ENCODE measurements at regions not wholly inside any gene's neighbourhood (a gene's known extent, or its start where the extent isn't known, plus 50 kb on each side); places are given as distances from the start of the nearest gene placed in this dataset.

- H3K4me2 ChIP-seq (ENCODE audit: insufficient read depth, low read length) = no peak overlapping the region
- H3K36me3 ChIP-seq (ENCODE audit: control insufficient read depth in 2 of 2, extremely low read depth in 1 of 2, insufficient read depth in 2 of 2, low read length in 2 of 2) = no peaks in the 10 kb centered on the region
- no peak overlapping the region for H2AFZ ChIP-seq (ENCODE audit: low read depth, low read length)
- dilution Hi-C loops (cut with MboI; ENCODE audit: extremely low pct_ligation_motif_present, low sequenced_read_pairs) (no loop called here), intact Hi-C loops (cut with micrococcal nuclease) (no loop called here)
- H3K4me3 ChIP-seq (replicated peaks in 1 of 3; ENCODE audit: insufficient read depth in 1 of 3, low read depth in 1 of 3, low read length in 3 of 3) = no peak overlapping the region
- ChIA-PET CTCF (no interaction called here), POLR2A (no interaction called here)
- H3K9me3 ChIP-seq (replicated peaks; ENCODE audit: control insufficient read depth, insufficient read depth, low read length) = no peaks in the 10 kb centered on the region
- no peaks in the 10 kb centered on the region for H3K27me3 ChIP-seq (ENCODE audit: control insufficient read depth in 2 of 2, insufficient read depth in 2 of 2, low read length in 2 of 2)
- no peaks in the 10 kb centered on the region for H3K9me1 ChIP-seq (replicated peaks; ENCODE audit: control insufficient read depth, extremely low read depth, insufficient read depth, low read length)
- TF ChIP-seq FOS (IDR thresholded peaks at IDR 0.05; ENCODE audit: borderline replicate concordance, insufficient read depth, low read length) = no peak
- no TSS peak for BruUV-seq (replicated peaks)
- no peaks in the 10 kb centered on the region for H3K4me1 ChIP-seq (ENCODE audit: control insufficient read depth, extremely low read depth, insufficient read depth, low read length)
- no peaks in the 10 kb centered on the region for H3K79me2 ChIP-seq (ENCODE audit: control insufficient read depth, insufficient read depth, low read length)
- no peak overlapping the region for H3K27ac ChIP-seq (ENCODE audit: insufficient read depth, low read depth, low read length)
- DNase-seq (ENCODE audit: low read depth, low spot score) = no peak
- H3K9ac ChIP-seq (replicated peaks; ENCODE audit: extremely low read depth, insufficient read depth, low read length) = no peak overlapping the region
- H4K20me1 ChIP-seq (replicated peaks; ENCODE audit: control insufficient read depth, extremely low read depth, insufficient read depth, low read length) = no peaks in the 10 kb centered on the region
- FAIRE-seq = no peak
Measured at GRCh38 chr5:2012885-2013284, 130.2 kb upstream of the IRX4 start.

GRCh38 chr5:2011481-2012411 is 129.0 kb upstream of the IRX4 start:
- CTCF ChIA-PET = no interaction called here
- Histone ChIP-seq H3K4me1 (ENCODE audit: control insufficient read depth, extremely low read depth, insufficient read depth, low read length) (no peaks in the 10 kb centered on the region), H4K20me1 (replicated peaks; ENCODE audit: control insufficient read depth, extremely low read depth, insufficient read depth, low read length) (no peaks in the 10 kb centered on the region), H3K4me2 (ENCODE audit: insufficient read depth, low read length) (no peak overlapping the region), H3K9me1 (replicated peaks; ENCODE audit: control insufficient read depth, extremely low read depth, insufficient read depth, low read length) (no peaks in the 10 kb centered on the region), H3K9me3 (replicated peaks; ENCODE audit: control insufficient read depth, insufficient read depth, low read length) (no peaks in the 10 kb centered on the region), H2AFZ (ENCODE audit: low read depth, low read length) (no peak overlapping the region), H3K9ac (replicated peaks; ENCODE audit: extremely low read depth, insufficient read depth, low read length) (no peak overlapping the region), H3K4me3 (replicated peaks in 1 of 3; ENCODE audit: insufficient read depth in 1 of 3, low read depth in 1 of 3, low read length in 3 of 3) (no peak overlapping the region), H3K27me3 (ENCODE audit: control insufficient read depth in 2 of 2, insufficient read depth in 2 of 2, low read length in 2 of 2) (no peaks in the 10 kb centered on the region), H3K27ac (ENCODE audit: insufficient read depth, low read depth, low read length) (no peak overlapping the region), H3K36me3 (ENCODE audit: control insufficient read depth in 2 of 2, extremely low read depth in 1 of 2, insufficient read depth in 2 of 2, low read length in 2 of 2) (no peaks in the 10 kb centered on the region), H3K79me2 (ENCODE audit: control insufficient read depth, insufficient read depth, low read length) (no peaks in the 10 kb centered on the region)
- BruUV-seq (replicated peaks) = no TSS peak
- TF ChIP-seq GATA2 (IDR thresholded peaks at IDR 0.05; ENCODE audit: insufficient read depth, insufficient read length, low read depth, low read length) = no peak
- DNase-seq (ENCODE audit: low read depth, low spot score) (no peak), FAIRE-seq (no peak)
- POLR2A ChIA-PET = no interaction called here
- dilution Hi-C loops (cut with MboI; ENCODE audit: extremely low pct_ligation_motif_present, low sequenced_read_pairs) = no loop called here
- intact Hi-C loops (cut with micrococcal nuclease) = no loop called here

Data from endothelial cell of umbilical vein (primary cell).